Ovary (tissue), 3 donors: ENCODE measurements at regions not wholly inside any gene's neighbourhood (a gene's known extent, or its start where the extent isn't known, plus 50 kb on each side); places are given as distances from the start of the nearest gene placed in this dataset.

ENCODE experiments used
- EP300 ChIP-seq: sonication (generic); formaldehyde crosslinking; IDR thresholded peaks from one replicate; pipeline ENCODE4 v1.6.1; 2017; ENCODE audit warnings: antibody characterized with exemption
- POLR2A ChIP-seq: fragments of 450-650 bp; IDR thresholded peaks from one replicate; pipeline ENCODE4 v1.6.1; 2017; ENCODE audit warnings: antibody characterized with exemption, mild to moderate bottlenecking, moderate library complexity
- TF ChIP-seq, protein P1 (sequence below), 3 donors: fragments of 450-650 bp in 2 of 3; fragments of 200-600 bp in 1 of 3; IDR thresholded peaks; one replicate each; pipeline versions ENCODE4 v1.5.1 to v1.8.0; 2016 to 2022; ENCODE audit warnings: antibody characterized with exemption in 3 of 3, mild to moderate bottlenecking in 1 of 3
- donor health status: DM: no; HTN: no; CAD: no.

- TF ChIP-seq, protein P1, sequence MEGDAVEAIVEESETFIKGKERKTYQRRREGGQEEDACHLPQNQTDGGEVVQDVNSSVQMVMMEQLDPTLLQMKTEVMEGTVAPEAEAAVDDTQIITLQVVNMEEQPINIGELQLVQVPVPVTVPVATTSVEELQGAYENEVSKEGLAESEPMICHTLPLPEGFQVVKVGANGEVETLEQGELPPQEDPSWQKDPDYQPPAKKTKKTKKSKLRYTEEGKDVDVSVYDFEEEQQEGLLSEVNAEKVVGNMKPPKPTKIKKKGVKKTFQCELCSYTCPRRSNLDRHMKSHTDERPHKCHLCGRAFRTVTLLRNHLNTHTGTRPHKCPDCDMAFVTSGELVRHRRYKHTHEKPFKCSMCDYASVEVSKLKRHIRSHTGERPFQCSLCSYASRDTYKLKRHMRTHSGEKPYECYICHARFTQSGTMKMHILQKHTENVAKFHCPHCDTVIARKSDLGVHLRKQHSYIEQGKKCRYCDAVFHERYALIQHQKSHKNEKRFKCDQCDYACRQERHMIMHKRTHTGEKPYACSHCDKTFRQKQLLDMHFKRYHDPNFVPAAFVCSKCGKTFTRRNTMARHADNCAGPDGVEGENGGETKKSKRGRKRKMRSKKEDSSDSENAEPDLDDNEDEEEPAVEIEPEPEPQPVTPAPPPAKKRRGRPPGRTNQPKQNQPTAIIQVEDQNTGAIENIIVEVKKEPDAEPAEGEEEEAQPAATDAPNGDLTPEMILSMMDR (IDR thresholded peaks at IDR 0.05), result no peak
- TF ChIP-seq POLR2A, result no peak
- no peak for TF ChIP-seq EP300
These were observed 380.3 kb downstream of the GADD45G start for GRCh38 chr9:89985068-89985467.
